ENCODE measurements at regions not wholly inside any gene's neighbourhood (a gene's known extent, or its start where the extent isn't known, plus 50 kb on each side); places are given as distances from the start of the nearest gene placed in this dataset.

DNA sequence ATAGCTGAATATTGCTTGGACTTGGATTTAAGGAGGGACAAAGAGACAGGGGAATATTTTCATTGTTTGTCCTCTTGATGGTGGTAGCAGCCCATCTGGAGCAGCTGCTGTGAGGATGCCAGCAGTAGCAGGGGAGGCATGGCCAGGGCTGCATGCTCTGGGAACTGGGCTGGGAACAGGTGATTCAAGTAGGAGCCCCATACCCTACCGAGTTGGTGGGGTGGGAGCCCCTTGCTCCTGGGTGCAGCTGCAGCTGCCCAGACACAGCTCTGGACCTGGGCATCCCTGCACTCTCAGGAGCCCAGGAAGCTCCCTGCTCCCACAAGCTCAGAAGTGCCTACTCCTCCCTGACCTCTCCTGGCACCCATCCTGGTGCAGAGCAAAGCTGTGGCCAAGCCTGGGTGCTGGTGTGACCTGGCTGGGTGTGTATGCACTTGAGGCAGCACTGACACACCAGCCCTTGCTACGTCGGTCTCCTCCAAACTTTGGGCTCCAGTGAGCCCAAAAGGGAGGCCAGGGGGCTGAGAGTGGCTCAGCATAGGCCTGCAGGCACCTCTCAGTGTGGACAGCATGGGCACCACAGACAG, 341.8 kb upstream of the CCDC179 start:
- 40% methylated on average over 2 of the region's 3 CpGs for WGBS (ENCODE audit: insufficient coverage)
- Mint-ChIP-seq H3K9me3 (peaks cover 5 to 26% (median 20%) of the 10 kb centered on the region in 3 donors), H3K27ac (no peak overlapping the region), H3K4me1 (no peaks in the 10 kb centered on the region), H3K4me3 (no peak overlapping the region), H3K36me3 (peaks cover 8% of the 10 kb centered on the region), H3K27me3 (no peaks in the 10 kb centered on the region)
- Histone ChIP-seq H3K9me3 (no peaks in the 10 kb centered on the region), H3K36me3 (ENCODE audit: control insufficient read depth in 2 of 2, extremely low read depth in 1 of 2, insufficient read depth in 1 of 2, low read length in 1 of 2) (no peaks in the 10 kb centered on the region), H3K4me3 (ENCODE audit: control insufficient read depth in 1 of 2, extremely low read depth in 1 of 2, low read length in 1 of 2) (no peak overlapping the region), H3K4me1 (ENCODE audit: control insufficient read depth in 1 of 2, extremely low read depth in 1 of 2, insufficient read depth in 2 of 2, low read length in 2 of 2) (no peaks in the 10 kb centered on the region), H3K27me3 (replicated peaks in 1 of 2; ENCODE audit: control insufficient read depth in 2 of 2, extremely low read depth in 1 of 2, insufficient read depth in 2 of 2, low read length in 1 of 2) (no peaks in the 10 kb centered on the region), H3K27ac (ENCODE audit: low read length) (no peak overlapping the region)
- ChIA-PET POLR2A (no interaction called here), CTCF (no interaction called here)
- no peak for ATAC-seq (replicated peaks in 1 of 4)
- DNase-seq: no peak

DNA sequence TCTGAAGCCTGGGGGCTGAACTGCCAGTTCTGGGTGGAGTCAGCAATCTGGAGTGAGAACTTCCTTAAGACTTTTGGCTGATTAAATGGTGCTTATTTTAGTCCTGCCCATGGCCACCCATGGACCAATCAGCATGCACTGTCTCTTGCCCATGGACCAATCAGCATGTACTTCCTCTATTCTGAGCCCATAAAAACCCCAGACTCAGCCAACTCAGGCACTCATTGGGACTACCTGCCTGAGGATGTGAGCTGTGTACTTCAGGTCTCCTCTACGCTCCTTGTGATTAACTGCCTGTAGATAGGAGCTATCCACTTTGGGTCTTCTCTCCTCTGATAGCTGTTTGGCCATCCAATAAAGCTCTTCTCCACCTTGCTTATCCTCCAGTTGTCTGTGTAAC, 342.3 kb upstream of the CCDC179 start:
- Histone ChIP-seq H3K36me3 (ENCODE audit: control insufficient read depth in 2 of 2, extremely low read depth in 1 of 2, insufficient read depth in 1 of 2, low read length in 1 of 2) (no peaks in the 10 kb centered on the region), H3K27ac (ENCODE audit: low read length) (no peak overlapping the region), H3K9me3 (no peaks in the 10 kb centered on the region), H3K4me1 (ENCODE audit: control insufficient read depth in 1 of 2, extremely low read depth in 1 of 2, insufficient read depth in 2 of 2, low read length in 2 of 2) (no peaks in the 10 kb centered on the region), H3K4me3 (ENCODE audit: control insufficient read depth in 1 of 2, extremely low read depth in 1 of 2, low read length in 1 of 2) (no peak overlapping the region), H3K27me3 (replicated peaks in 1 of 2; ENCODE audit: control insufficient read depth in 2 of 2, extremely low read depth in 1 of 2, insufficient read depth in 2 of 2, low read length in 1 of 2) (no peaks in the 10 kb centered on the region)
- Mint-ChIP-seq H3K27me3 (no peaks in the 10 kb centered on the region), H3K9me3 (peaks cover 4 to 20% (median 18%) of the 10 kb centered on the region in 3 donors), H3K4me1 (no peaks in the 10 kb centered on the region), H3K36me3 (peaks cover 6% of the 10 kb centered on the region), H3K4me3 (no peak overlapping the region), H3K27ac (no peak overlapping the region)
- ChIA-PET CTCF (no interaction called here), POLR2A (no interaction called here)
- no peak for DNase-seq
- ATAC-seq (replicated peaks in 1 of 4): no peak
- WGBS (ENCODE audit: insufficient coverage): no CpG with 5 or more reads among the region's 1 CpG

- H3K27ac Mint-ChIP-seq: no peak overlapping the region
- Histone ChIP-seq H3K27me3 (replicated peaks in 1 of 2; ENCODE audit: control insufficient read depth in 2 of 2, extremely low read depth in 1 of 2, insufficient read depth in 2 of 2, low read length in 1 of 2) (no peaks in the 10 kb centered on the region), H3K27ac (ENCODE audit: low read length) (no peak overlapping the region), H3K4me1 (ENCODE audit: control insufficient read depth in 1 of 2, extremely low read depth in 1 of 2, insufficient read depth in 2 of 2, low read length in 2 of 2) (no peaks in the 10 kb centered on the region), H3K9me3 (no peaks in the 10 kb centered on the region), H3K36me3 (ENCODE audit: control insufficient read depth in 2 of 2, extremely low read depth in 1 of 2, insufficient read depth in 1 of 2, low read length in 1 of 2) (no peaks in the 10 kb centered on the region), H3K4me3 (ENCODE audit: control insufficient read depth in 1 of 2, extremely low read depth in 1 of 2, low read length in 1 of 2) (no peak overlapping the region)
- H3K36me3 Mint-ChIP-seq: no peaks in the 10 kb centered on the region
- no peaks in the 10 kb centered on the region for H3K27me3 Mint-ChIP-seq
- no peak overlapping the region for H3K4me3 Mint-ChIP-seq
- ATAC-seq (replicated peaks in 1 of 4): no peak
- POLR2A ChIA-PET: no interaction called here
- no peak for DNase-seq
- H3K9me3 Mint-ChIP-seq: peaks cover 0 to 13% (median 9%) of the 10 kb centered on the region in 3 donors
- CTCF ChIA-PET: no interaction called here
- H3K4me1 Mint-ChIP-seq: no peaks in the 10 kb centered on the region
Measured at GRCh38 chr11:23205156-23205871, 345.0 kb upstream of the CCDC179 start.

DNA sequence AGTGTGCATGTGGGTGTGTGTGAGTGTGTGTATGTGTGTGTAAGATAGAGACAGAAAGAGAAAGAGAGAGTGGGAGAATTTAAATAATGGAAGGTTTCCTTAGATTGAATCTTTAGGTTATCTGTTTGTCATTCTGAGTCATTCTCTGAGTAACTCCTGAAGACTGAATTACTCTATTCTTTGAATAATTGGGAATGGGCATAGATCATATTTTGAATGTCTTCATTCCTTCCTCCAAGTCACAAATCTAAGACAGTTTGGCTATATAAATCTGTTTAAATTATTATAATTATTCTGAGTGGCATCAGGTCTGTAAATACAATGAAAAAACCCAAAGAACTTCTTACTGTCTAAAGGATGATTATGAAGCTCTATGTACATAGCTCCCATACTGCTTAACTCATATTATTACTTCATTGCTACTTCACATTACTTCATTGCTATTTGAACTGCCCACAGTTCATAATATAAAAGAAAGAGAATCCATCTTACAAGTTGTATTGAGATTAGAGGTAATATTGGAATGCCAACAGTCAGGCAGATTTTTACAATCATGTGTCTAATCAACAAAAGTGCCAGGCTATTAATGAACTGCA, 346.6 kb upstream of the CCDC179 start:
- H3K27me3 Mint-ChIP-seq: no peaks in the 10 kb centered on the region
- Histone ChIP-seq H3K9me3 (no peaks in the 10 kb centered on the region), H3K27me3 (replicated peaks in 1 of 2; ENCODE audit: control insufficient read depth in 2 of 2, extremely low read depth in 1 of 2, insufficient read depth in 2 of 2, low read length in 1 of 2) (no peaks in the 10 kb centered on the region), H3K4me3 (ENCODE audit: control insufficient read depth in 1 of 2, extremely low read depth in 1 of 2, low read length in 1 of 2) (no peak overlapping the region), H3K27ac (ENCODE audit: low read length) (no peak overlapping the region), H3K36me3 (ENCODE audit: control insufficient read depth in 2 of 2, extremely low read depth in 1 of 2, insufficient read depth in 1 of 2, low read length in 1 of 2) (no peaks in the 10 kb centered on the region), H3K4me1 (ENCODE audit: control insufficient read depth in 1 of 2, extremely low read depth in 1 of 2, insufficient read depth in 2 of 2, low read length in 2 of 2) (no peaks in the 10 kb centered on the region)
- peaks cover 0 to 12% (median 6%) of the 10 kb centered on the region in 3 donors for H3K9me3 Mint-ChIP-seq
- no peaks in the 10 kb centered on the region for H3K4me1 Mint-ChIP-seq
- DNase-seq (no peak), ATAC-seq (replicated peaks in 1 of 4) (no peak)
- ChIA-PET POLR2A (no interaction called here), CTCF (interaction anchor here in 1 of 2 donors (0.6 kb wide), 1 partner anchor 1719 kb away, joined by 3 read pairs; no protein-coding TSS in a partner anchor)
- no peaks in the 10 kb centered on the region for H3K36me3 Mint-ChIP-seq
- no peak overlapping the region for H3K27ac Mint-ChIP-seq
- H3K4me3 Mint-ChIP-seq: no peak overlapping the region

GRCh38 chr11:23211221-23211620, 350.9 kb upstream of the CCDC179 start:
- Mint-ChIP-seq H3K4me1 (no peaks in the 10 kb centered on the region), H3K27ac (no peak overlapping the region), H3K27me3 (no peaks in the 10 kb centered on the region), H3K36me3 (no peaks in the 10 kb centered on the region), H3K4me3 (no peak overlapping the region), H3K9me3 (peaks cover 0 to 9% (median 5%) of the 10 kb centered on the region in 3 donors)
- ATAC-seq (replicated peaks in 1 of 4): no peak
- Histone ChIP-seq H3K27ac (ENCODE audit: low read length) (no peak overlapping the region), H3K27me3 (replicated peaks in 1 of 2; ENCODE audit: control insufficient read depth in 2 of 2, extremely low read depth in 1 of 2, insufficient read depth in 2 of 2, low read length in 1 of 2) (no peaks in the 10 kb centered on the region), H3K4me3 (ENCODE audit: control insufficient read depth in 1 of 2, extremely low read depth in 1 of 2, low read length in 1 of 2) (no peak overlapping the region), H3K9me3 (no peaks in the 10 kb centered on the region), H3K4me1 (ENCODE audit: control insufficient read depth in 1 of 2, extremely low read depth in 1 of 2, insufficient read depth in 2 of 2, low read length in 2 of 2) (no peaks in the 10 kb centered on the region), H3K36me3 (ENCODE audit: control insufficient read depth in 2 of 2, extremely low read depth in 1 of 2, insufficient read depth in 1 of 2, low read length in 1 of 2) (no peaks in the 10 kb centered on the region)
- POLR2A ChIA-PET: no interaction called here
- no peak for DNase-seq
- WGBS (ENCODE audit: insufficient coverage): 83% methylated on average over 1 of the region's 3 CpGs
- CTCF ChIA-PET: no interaction called here

DNA sequence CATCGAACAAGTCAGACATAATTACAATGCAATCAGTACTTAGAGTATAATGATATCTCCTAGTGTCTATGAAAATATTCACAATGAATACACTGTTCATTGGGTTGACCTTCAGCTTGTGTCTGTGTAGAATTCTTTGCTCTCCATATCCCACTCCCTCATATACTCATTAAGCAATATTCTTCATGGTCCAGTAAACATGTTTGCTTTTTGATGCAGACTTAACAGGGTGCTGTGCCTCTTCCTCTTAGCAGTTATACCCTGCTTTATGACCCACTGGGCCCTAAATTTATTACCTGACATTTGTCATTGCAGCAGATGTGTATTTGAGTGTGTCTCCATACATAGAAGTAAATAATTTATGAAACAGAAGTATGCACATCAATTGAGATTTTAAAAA, 352.5 kb upstream of the CCDC179 start:
- H3K4me3 Mint-ChIP-seq: no peak overlapping the region
- Histone ChIP-seq H3K4me3 (ENCODE audit: control insufficient read depth in 1 of 2, extremely low read depth in 1 of 2, low read length in 1 of 2) (no peak overlapping the region), H3K27ac (ENCODE audit: low read length) (no peak overlapping the region), H3K36me3 (ENCODE audit: control insufficient read depth in 2 of 2, extremely low read depth in 1 of 2, insufficient read depth in 1 of 2, low read length in 1 of 2) (no peaks in the 10 kb centered on the region), H3K9me3 (no peaks in the 10 kb centered on the region), H3K27me3 (replicated peaks in 1 of 2; ENCODE audit: control insufficient read depth in 2 of 2, extremely low read depth in 1 of 2, insufficient read depth in 2 of 2, low read length in 1 of 2) (no peaks in the 10 kb centered on the region), H3K4me1 (ENCODE audit: control insufficient read depth in 1 of 2, extremely low read depth in 1 of 2, insufficient read depth in 2 of 2, low read length in 2 of 2) (no peaks in the 10 kb centered on the region)
- ATAC-seq (replicated peaks in 1 of 4) (no peak), DNase-seq (no peak)
- H3K9me3 Mint-ChIP-seq: peaks cover 9 to 15% (median 12%) of the 10 kb centered on the region in 3 donors
- H3K27ac Mint-ChIP-seq: no peak overlapping the region
- ChIA-PET POLR2A (no interaction called here), CTCF (no interaction called here)
- WGBS (ENCODE audit: insufficient coverage): no CpG with 5 or more reads among the region's 1 CpG
- H3K36me3 Mint-ChIP-seq: no peaks in the 10 kb centered on the region
- H3K27me3 Mint-ChIP-seq: no peaks in the 10 kb centered on the region
- H3K4me1 Mint-ChIP-seq: no peaks in the 10 kb centered on the region
